LoVo (cell line): ENCODE measurements at regions not wholly inside any gene's neighbourhood (a gene's known extent, or its start where the extent isn't known, plus 50 kb on each side); places are given as distances from the start of the nearest gene placed in this dataset.

ENCODE experiments used
- DNase-seq: peaks from one replicate; pipeline ENCODE4 v3.0.0-alpha.2; 2016; ENCODE audit warnings: low spot score

DNA sequence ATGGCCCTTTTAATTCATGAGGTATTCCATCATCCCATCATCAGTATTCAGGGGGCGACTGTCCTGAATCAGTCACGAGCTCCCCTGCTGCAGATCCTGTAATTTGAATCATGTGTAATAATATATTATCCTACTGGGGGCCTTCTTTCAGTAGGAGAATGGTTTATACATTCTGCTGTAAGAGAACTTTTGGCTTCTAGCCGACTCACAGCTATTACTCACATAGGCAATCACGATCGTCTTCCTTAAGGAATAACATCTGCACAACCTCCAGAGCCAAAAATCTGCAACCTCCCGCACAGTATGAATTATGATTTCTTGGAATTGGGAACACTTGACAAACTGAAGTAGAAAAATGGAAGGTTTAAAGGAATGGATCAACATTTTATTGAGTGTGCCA lies 343.0 kb downstream of the USP25 start:
- no peak for DNase-seq

DNA sequence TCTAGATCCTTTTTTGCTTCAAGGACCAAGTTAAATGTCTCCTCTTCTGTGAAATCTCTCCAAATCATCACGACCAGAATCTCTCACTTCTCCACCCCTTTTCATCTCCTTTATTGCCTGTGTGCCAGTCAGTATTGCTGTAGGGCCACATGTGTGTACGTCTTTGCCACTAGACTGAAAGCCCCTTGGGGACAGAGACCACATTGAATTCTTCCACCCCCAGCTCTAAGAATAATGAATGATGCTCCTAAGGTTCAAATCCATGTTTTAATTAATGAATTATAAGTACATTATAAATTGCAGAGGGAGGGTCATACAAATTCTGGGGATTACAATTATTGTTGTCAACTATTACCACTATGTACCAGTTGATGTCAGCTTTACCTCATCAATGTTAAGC lies 343.8 kb downstream of the USP25 start:
- DNase-seq, result no peak

DNA sequence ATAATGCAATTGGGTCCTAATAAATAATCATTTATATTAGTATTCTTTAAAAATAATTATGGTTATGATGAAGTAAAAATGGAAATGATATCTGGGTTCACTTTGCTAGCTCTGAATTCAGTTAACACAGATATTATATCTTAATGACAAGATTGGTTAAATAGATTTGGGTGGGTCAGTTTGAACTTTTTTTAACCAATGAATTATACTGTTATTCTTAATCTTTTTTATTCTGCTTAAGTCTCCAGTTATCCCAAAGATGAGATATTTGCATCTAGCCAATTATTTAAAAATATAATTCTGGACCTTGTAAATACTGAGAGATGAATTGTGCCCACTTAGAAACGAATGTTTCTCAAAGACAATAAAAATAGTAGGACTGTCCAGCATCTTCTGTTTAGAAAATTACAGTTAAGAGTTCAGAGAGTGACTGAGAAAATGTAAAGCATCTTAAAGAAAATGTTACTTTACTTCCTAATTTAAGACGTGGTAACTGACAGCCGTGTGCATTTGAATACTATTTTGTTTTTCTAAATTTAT lies 345.2 kb downstream of the USP25 start:
- DNase-seq, result no peak

DNA sequence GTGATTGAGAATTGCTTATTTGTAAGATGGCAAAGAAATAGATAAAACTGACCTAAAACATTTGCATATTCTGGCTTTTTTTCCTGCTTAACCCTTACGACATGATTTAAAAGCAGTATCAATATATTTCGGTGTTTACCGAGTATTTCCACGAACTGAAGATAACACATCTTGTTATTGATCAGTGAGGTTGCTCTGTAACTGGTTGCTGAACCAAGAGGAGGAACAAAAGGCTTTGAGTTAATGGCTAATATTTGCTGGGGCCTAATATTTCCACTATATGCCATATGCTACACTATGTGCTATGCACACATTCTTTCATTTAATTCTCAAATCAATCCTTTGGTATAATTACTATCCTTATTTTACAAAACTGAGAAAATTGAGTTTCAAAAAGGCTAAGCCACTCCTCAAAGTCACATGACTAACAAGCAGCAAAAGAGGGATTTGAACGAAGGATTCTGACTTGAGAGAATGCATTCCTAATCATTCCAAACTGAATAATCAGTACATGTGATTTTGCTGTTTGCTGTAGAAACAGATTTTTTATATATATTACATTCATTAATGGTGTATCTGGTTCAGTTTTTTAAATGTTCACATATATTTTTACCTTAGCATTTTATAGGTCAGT lies 346.0 kb downstream of the USP25 start:
- DNase-seq, result no peak

DNA sequence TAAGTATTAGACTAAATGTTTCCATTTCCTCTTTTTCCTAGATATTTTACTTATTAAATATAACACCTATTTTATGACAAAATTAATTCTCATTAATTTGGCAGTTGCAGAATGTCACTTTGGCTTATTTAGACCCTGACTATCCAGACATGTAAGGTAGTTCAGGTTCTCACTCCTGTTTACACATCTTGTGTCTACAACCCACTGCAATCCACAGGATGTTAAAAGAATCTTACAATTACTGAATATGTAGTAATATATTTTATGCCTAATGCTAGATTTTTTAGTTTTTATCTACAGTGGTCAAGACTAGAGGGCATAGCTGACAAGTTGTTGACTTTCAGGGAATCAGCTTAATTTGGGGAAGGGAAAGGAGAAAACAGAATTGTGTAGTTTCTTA lies 346.7 kb downstream of the USP25 start:
- DNase-seq, result no peak

DNA sequence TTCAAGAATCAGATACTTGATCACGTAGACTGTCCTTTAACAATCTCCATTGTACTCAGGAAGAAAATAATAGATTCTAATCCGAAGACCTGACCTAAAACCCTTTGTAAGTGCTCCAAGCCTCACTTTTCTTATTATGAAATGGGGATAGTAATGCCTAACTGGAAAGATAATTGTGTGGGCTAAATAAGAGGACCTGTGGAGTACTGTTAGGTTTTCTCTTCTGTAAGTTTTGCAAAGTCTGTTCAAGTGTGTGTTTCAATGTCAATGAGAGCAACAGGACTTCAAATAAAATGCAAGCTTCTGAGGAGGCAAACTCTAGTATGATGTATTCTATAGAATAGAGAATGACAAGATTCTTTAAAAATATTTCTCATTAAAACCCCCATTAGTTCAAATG lies 348.6 kb downstream of the USP25 start:
- DNase-seq, result no peak

DNA sequence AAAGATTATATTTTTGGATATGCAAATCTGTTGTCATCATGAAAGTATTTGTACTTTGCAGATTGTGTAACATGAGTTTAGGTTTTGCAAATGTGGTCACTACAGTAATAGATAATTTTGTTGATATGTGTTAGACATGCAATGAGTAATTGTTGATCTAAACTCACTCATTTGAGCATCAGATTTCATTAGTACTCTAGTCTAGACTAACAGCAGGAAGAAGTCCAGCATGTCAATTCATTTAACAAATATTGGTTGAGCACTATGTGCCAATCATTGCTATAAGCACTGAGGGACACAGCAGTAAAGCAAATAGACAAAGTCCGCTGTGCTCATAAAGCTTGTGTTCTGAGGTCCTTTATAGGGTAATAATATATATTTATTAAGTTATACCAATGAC lies 350.0 kb downstream of the USP25 start:
- DNase-seq, result no peak

DNA sequence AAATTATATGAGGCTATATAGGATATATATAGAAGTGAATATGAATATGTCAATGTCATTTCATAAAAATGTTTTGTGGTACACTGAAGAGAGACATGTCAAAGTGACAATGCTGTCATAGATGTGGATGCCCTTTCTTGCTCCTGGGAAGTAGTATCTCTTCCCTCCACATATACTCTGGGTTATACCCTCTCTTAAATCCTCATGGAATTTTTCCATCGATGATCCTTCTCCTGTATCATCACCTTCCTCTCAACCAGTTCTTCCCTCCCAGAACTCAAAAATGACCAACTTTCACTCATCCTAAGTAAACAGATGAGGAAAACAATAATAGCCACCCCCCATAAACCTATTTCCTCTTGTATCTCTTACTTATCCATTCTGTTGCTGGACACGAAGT lies 351.5 kb downstream of the USP25 start:
- no peak for DNase-seq

DNA sequence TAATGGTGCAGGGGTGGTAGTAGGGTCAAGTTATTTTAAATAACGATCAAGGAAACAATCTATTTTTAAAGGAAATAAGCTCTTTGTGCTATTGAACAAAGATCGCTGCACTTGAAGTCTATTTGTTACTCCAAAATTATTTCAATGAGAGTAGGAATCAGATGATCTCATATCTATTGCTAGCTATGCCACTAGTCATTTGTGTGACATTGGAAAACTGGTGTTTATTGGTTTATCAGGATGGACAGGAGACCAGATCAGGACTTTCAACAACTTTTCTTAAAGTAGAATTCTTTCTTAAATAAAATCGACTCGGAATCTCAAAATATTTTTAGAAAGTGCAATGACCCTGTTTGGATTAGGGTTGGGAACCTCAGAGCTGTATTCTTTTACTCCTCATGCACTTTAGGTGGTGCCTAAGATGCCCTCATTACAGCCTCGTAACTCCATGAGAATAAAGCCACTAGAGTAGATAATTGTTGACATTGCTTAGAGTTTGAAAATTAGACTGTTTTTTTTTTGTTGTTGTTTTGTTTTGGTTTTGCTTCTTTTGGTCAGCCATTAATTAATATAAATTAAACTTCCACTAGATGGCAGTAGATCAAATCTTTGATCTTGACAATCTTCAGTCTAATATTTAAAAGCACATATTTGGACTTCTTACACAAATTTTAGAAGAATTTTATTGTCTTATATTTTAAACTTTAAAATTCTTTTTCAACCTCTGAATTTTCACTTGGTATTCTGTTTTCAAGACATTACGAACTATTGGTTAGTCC lies 352.4 kb downstream of the USP25 start:
- DNase-seq, result peak; percentile 43

DNA sequence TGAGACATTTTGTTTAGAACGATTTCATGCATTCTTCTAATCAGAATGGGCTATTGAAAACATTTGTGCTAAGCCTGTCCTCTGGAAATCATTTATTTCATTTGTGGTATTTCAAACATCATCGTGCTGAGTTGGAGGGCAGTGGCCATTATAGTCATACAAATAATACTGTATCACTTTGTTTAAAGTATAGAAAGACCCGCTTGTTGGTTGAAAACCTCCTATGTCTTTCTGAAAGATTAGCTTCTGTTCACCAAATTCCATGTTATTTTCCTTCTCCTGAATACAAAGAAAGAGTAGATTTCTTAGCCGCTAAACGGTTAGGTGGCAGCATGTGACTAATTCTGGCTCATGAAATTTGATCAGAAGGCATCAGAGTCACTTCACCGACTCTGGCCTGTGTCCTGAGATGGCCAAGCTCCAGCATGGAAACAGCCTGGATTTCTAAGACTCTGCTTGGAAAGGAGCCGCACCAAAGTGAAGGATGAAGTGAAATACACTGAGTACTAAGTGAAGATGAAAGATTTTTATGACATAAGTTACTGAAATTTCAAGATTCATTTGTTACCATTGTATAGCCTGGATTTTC lies 355.1 kb downstream of the USP25 start:
- no peak for DNase-seq

DNA sequence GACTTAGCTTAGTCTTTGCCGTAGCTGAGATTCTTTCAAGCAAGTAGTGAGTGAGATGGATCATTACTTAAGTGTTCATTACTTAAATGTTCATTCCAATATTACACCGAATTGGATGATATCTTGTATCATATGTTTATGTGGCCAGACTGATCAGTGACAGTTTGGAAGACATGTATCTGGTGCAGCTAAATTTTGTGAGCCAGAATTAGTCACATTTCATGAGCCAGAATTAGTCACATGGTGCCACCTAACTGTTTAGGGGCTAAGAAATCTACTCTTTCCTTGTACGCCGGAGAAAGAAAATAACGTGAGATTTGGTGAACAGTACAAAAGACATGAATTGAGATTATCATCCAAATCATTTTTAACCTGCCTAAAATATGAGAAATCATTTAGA lies 355.6 kb downstream of the USP25 start:
- DNase-seq, result no peak

DNA sequence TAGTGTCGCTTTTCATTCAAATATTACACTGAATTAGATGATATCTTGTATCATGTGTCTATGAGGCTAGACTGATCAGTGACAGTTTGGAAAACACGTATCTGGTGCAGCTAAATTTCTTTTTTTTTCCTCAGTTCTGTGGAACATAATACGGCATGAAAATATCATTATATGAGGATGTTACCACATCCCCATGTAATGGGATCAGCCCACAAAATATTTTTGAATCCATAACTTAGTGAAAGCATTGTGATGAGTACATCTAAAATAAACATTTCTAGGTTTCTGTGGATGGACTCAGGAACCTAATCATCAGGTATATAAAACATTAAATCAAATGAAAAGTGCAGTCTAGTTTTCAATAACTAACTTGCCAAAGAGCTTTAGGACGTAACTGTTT lies 356.3 kb downstream of the USP25 start:
- no peak for DNase-seq

DNA sequence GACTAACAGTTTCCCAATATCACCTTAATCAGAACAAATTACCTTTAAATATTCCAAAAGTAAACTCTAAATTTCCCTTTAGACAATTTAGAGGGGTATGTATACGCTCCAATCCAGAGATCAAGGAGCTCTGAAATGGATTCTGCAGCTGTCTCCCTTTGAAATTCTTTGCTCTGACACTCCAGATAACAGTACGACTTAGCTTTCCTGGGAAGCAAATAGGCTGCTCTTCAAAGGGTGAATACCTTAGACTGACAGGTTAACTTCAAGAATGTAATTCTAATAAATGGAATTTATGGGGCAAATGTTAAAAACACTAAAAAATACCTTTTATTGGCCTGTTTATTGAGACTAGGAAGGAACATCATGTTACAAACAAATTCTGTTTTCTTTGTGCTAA lies 357.2 kb downstream of the USP25 start:
- no peak for DNase-seq

DNA sequence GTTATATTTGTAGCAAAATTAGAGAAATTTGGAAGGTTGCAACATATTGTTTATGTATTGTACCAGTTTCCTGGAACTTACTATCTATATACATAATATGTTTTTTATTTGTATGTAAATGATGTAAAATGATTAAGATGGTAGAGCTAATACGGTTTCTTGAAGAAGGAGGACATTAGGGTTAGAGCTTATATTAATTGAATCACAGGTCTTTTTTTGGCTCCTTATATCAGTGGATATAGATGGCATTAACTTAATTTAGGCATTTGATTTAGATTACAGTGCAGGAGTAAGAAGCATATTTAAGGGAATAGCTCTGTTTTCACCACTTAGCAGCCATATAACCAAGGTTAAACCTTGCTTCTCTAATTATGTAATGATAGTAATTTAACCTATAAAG lies 357.7 kb downstream of the USP25 start:
- DNase-seq, result no peak

DNA sequence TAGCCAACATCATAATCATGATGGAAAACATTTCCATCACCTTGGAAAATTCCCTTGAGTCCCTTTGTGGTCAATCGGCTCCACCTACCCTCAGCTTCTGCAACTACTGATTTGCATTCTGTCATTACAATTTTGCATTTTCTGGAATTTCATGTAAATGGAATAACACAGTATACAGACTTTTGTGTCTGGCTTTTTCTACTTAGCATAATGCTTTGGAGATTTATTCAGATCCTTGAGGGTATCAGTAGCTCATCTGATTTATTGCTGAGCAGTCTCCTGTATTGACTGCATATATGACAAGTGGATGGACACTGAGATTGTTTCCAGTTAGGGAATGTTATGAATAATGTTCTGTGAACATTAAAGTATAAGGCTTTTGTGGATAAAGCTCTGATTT lies 358.3 kb downstream of the USP25 start:
- no peak for DNase-seq

DNA sequence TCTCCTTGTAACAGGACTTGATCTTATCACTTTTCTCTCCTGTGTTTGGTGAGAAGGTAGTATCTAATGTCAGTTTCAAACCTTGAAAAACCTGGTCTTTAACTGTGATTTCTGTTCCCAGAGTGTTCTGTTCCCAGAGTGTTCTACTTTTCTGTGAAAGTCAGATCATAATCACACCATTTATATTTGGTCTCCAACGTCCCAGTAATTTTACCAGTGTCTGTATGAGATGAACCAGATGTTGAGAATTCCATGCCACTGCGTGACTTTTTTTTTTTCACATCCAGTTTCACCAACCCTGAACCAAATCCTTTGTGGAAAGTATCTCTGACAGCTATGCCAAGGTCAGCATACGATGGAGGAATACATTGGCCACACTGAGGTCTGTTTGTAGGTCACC lies 365.2 kb downstream of the USP25 start:
- DNase-seq, result no peak

DNA sequence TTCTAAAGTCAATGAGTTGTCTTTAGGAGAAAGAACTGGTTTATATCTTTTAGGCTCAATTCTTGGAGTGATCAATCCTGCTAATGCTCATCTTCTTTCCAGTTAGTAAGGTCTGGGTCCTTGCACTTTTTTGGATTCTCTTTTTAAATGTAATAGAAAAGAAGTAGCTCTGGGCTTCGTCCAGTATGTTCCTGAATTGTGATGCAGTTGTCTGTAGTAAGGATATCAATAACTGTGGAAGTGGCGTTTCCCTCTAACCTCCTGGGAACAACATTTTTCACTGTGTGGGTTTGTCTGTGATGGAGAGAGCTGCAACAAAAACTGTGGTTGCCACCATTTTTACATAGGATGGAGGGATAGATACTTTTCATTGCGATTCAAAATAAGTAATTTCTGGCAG lies 367.2 kb downstream of the USP25 start:
- no peak for DNase-seq

DNA sequence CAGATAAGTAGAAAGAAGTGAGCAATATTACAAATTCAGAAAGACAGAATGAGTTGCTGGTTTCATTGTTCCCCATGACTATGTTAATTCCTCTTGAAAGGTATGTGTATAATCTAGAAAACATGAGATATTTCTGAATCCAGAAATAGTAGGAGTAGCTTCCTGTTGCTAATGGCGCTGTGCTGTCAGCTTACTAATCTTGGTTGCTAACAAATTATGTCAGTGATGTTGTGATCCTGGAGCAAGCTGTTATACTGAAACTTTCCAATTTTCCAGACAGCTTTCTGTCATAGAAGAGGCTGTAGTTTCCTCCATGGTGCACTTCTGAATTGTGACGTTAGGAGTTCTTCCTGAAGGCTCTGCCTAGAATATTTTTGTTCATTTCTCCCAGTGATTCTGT lies 372.3 kb downstream of the USP25 start:
- no peak for DNase-seq

DNA sequence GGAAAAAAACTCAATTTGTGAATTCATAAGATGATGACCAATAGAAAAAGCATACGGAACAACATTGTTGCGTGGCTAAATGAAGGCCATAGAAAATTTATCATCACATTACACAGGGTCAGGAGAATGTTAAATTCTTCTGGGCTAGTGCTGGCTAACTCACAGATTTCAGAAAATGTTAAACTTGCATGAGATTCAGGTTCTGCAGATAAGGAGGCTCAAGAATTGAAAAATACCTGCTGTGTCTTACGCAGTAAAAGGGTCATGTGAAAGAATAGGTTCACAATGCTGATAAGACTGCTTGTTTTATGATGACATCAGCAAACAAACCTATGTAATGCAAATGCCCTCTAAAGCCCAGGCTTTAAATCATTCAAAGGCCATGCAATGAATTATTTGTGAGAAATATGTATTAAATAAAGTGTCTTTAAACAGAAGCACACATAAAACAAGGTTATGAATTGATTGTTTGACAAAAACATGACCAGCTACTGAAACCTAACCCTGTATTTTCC lies 378.8 kb downstream of the USP25 start:
- DNase-seq, result no peak

DNA sequence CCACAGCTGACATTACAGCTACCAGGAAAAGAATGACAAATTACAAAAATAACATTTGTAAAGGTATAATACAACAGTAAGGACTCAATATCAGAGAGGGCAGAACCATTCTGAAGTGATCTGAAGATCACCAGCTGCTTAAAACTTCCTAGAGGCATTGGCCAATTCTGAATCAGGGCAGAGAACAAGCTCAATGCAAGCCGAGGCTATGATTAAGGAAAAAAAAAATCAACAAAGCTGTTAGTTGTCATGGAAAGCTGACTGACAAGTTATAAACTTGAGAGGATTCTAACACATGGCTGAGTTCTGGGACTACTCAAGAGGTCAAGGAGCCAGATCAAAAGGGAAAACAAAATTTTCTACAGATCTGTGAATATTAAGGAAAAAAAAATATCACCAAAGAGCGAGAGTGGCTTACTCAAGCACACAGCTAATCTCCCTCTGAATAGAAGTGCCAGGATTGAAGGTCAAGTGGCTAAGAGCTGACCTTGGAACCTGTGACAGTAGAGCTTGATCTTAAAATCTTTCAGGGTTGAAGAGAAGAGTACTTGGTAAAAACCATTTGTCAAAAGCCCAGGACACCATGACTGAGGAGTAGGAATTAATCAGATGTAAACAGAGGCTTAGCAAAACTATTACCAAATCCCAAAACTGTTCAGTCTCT lies 383.4 kb downstream of the USP25 start:
- DNase-seq, result no peak

DNA sequence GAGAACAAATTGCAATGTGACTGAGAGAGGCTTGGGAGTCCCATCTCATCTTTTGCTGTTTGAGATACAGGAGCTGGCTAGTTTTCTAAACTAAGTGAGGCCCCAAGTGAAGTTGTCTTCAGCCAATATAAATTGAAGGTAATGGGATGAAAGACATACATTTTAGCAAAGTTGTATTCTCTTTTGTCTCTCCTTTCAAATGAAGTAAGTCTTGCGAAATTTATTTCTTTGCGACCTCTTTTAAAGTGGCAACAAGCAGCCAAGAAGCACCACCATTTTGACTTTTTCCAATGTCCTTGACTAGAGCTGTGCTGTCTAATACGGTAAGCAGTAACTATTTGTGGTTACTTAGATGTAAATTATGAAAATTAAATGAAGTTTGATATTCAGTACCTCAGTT lies 385.7 kb downstream of the USP25 start:
- no peak for DNase-seq

DNA sequence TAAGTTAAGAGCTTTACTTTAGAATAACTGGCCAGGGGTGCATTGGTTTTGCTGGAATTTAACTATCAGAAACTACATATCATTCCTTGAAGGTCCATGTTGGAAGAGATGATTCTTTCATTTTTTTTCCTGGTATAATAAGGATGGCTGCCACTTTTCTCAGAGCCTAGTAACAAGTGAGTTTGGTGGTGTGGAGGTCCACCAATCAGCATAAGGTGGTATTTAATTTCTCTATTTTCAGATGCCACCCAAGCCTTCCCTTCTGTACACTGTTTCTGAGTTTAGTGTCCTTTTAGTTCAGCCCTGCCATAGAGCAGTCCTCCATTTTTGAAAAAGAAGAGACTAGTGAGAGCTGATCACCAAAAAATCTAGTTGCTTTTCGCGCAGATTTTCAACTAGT lies 386.3 kb downstream of the USP25 start:
- no peak for DNase-seq

DNA sequence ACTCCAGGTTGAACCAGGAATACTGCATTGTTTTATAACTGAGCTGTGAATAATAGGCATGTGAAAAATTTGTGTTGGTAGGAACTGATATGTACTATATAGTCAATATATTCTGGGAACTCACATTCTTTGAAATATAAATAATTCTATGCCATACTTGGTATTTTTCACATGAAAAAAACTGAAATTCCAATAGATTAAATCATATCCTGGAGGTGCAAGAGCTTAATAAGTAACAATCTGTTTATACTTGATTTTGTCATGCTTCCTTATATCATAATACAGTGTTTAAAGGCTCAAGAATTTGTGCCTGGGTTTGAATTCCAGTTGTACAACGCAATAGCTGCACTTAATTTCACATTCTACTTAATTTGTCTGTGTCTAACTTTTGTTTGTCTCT lies 387.0 kb downstream of the USP25 start:
- no peak for DNase-seq
